ENCODE measurements at regions not wholly inside any gene's neighbourhood (a gene's known extent, or its start where the extent isn't known, plus 50 kb on each side); places are given as distances from the start of the nearest gene placed in this dataset.
"Not testable (repeated sequence)": the region's sequence is repeated elsewhere in the genome, so short reads cannot be mapped to it uniquely, and the experiment has no call there.

- DNase-seq (ENCODE audit: low read depth in 2 of 2), result no peak
Observed at GRCh38 chr1:168490306-168490705, 53.5 kb downstream of the XCL2 start.

- no peak for DNase-seq (ENCODE audit: low read depth in 2 of 2)
Observed at GRCh38 chr1:168488138-168488537, 55.7 kb downstream of the XCL2 start.

GRCh38 chr1:168486820-168487219 lies 57.0 kb downstream of the XCL2 start:
- not testable (repeated sequence) for DNase-seq (ENCODE audit: low read depth in 2 of 2)

GRCh38 chr1:168485048-168485447 lies 58.7 kb downstream of the XCL2 start:
- no peak for DNase-seq (ENCODE audit: low read depth in 2 of 2)

- DNase-seq (ENCODE audit: low read depth in 2 of 2), result no peak
Observed at GRCh38 chr1:168484083-168484482, 59.7 kb downstream of the XCL2 start.

GRCh38 chr1:168483539-168483938 lies 60.3 kb downstream of the XCL2 start:
- DNase-seq (ENCODE audit: low read depth in 2 of 2), result no peak

GRCh38 chr1:168482106-168482505 lies 61.7 kb downstream of the XCL2 start:
- DNase-seq (ENCODE audit: low read depth in 2 of 2), result no peak

GRCh38 chr1:168481586-168481985 lies 62.2 kb downstream of the XCL2 start:
- DNase-seq (ENCODE audit: low read depth in 2 of 2), result no peak

- DNase-seq (ENCODE audit: low read depth in 2 of 2), result no peak
Observed at GRCh38 chr1:168480997-168481396, 62.8 kb downstream of the XCL2 start.

GRCh38 chr1:168477792-168478191 lies 66.0 kb downstream of the XCL2 start:
- DNase-seq (ENCODE audit: low read depth in 2 of 2), result no peak

- DNase-seq (ENCODE audit: low read depth in 2 of 2), result no peak
Observed at GRCh38 chr1:168476588-168477385, 67.0 kb downstream of the XCL2 start.

GRCh38 chr1:168474322-168474721 lies 69.5 kb downstream of the XCL2 start:
- DNase-seq (ENCODE audit: low read depth in 2 of 2), result no peak

- no peak for DNase-seq (ENCODE audit: low read depth in 2 of 2)
Observed at GRCh38 chr1:168473126-168473525, 70.7 kb downstream of the XCL2 start.

GRCh38 chr1:168472223-168472622 lies 71.6 kb downstream of the XCL2 start:
- DNase-seq (ENCODE audit: low read depth in 2 of 2), result no peak

GRCh38 chr1:168470901-168471431 lies 72.8 kb downstream of the XCL2 start:
- DNase-seq (ENCODE audit: low read depth in 2 of 2), result no peak

- DNase-seq (ENCODE audit: low read depth in 2 of 2), result peak in 1 of 2 donors; percentile 44
Observed at GRCh38 chr1:168469690-168470089, 74.1 kb downstream of the XCL2 start.

GRCh38 chr1:168468822-168469221 lies 75.0 kb downstream of the XCL2 start:
- DNase-seq (ENCODE audit: low read depth in 2 of 2), result no peak

- no peak for DNase-seq (ENCODE audit: low read depth in 2 of 2)
Observed at GRCh38 chr1:168468042-168468809, 75.6 kb downstream of the XCL2 start.

GRCh38 chr1:168467452-168467851 lies 76.3 kb downstream of the XCL2 start:
- DNase-seq (ENCODE audit: low read depth in 2 of 2), result no peak

- DNase-seq (ENCODE audit: low read depth in 2 of 2), result no peak
Observed at GRCh38 chr1:168466714-168467131, 77.1 kb downstream of the XCL2 start.

GRCh38 chr1:168466092-168466713 lies 77.6 kb downstream of the XCL2 start:
- peak; percentile 23 to 53 for DNase-seq (ENCODE audit: low read depth in 2 of 2)

GRCh38 chr1:168461108-168461507 lies 82.7 kb downstream of the XCL2 start:
- DNase-seq (ENCODE audit: low read depth in 2 of 2), result not testable (repeated sequence)
